G401.6 (cell line): ENCODE measurements at regions not wholly inside any gene's neighbourhood (a gene's known extent, or its start where the extent isn't known, plus 50 kb on each side); places are given as distances from the start of the nearest gene placed in this dataset.
"Not testable (repeated sequence)": the region's sequence is repeated elsewhere in the genome, so short reads cannot be mapped to it uniquely, and the experiment has no call there.

Source experiments
- FAIRE-seq: peaks from 2 replicates; lab custom pipeline; 2012; peaks lifted over from hg19 to GRCh38; lab: Jason Lieb, UNC

DNA sequence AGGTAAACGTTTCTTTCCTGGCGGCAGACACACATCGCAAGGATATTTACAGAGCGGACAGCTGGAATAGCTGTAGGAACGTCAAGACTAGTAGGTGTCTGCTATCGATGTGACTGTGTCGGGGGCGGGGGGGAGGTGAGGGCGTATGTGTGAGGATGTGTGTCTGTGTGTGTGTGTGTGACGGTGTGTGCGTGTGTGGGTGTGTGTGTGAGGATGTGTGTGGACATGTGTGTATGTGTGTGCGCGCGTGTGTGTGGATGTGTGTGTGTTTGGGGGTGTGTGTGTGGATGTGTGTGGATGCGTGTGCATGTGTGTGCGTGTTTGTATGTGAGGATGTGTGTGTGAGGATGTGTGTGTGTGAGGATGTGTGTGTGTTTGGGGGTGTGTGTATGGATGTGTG is 55.4 kb downstream of the PNMA6F start:
- FAIRE-seq = not testable (repeated sequence)

DNA sequence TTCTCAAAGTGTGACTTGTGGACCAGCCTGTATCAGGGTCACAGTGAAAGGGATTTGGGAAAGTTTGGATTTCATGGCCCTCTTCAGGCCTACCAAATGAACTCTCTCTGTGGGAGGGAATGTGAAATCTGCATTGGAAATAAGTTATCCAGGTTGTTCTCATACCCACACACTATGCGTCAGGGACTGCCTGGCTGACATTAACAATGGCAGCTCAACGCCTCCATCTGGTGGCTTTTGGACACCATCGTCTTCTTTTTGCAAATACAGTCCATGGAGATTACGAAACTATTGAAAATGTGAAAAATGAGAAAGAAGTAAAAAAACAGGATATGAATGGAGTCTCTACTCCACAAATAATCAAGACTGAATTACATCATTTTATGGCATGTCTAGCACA is 61.1 kb downstream of the PNMA6F start:
- FAIRE-seq = not testable (repeated sequence)

GRCh38 chrX:153253239-153253638 is 68.3 kb downstream of the PNMA6F start:
- not testable (repeated sequence) for FAIRE-seq

- not testable (repeated sequence) for FAIRE-seq
These were observed 69.0 kb downstream of the PNMA6F start for GRCh38 chrX:153252378-153253129.

DNA sequence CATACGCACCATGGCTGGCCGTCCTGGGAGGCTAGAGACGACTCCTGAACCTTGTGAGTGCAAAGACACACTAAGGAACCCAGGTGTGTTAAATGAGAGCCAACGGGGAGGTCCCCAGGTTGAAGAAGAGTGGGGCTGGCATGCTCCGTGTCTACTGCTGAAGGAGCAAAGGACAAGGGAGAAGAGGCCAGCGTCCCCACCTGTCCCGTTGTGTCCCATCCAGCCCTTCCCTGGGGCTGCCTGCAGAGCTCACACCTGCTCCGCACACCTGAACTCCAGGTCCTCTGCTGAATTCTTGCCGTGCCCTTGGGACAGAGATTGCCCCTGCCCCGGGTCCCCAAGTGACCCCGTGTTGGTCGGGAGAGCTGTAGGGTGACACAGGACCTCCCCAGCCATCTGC is 69.6 kb downstream of the PNMA6F start:
- FAIRE-seq = not testable (repeated sequence)

- peak; percentile 33 for FAIRE-seq
These were observed 70.8 kb downstream of the PNMA6F start for GRCh38 chrX:153250762-153251161.

DNA sequence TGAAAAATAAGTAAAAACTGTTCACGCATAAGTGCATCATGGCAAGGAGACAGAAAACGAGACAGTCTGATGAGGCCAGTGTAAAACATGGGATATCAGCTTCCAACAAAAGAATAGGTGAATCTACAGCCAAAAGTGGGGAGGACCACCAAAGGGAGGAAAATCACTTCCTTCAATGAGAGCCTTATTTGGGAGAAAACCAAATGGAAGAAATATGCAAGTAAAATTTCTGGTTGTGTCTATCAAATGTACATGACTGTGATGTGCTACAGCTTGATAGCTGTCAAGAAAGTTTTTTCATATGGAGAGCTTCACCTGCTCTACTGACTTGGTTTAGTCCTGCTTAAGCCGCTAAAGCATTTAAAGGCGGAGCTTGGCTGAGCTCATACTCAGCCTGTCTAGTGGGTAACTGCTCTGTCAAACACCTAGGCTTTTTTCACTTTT is 66.2 kb downstream of the MAGEA1 start:
- no peak for FAIRE-seq

DNA sequence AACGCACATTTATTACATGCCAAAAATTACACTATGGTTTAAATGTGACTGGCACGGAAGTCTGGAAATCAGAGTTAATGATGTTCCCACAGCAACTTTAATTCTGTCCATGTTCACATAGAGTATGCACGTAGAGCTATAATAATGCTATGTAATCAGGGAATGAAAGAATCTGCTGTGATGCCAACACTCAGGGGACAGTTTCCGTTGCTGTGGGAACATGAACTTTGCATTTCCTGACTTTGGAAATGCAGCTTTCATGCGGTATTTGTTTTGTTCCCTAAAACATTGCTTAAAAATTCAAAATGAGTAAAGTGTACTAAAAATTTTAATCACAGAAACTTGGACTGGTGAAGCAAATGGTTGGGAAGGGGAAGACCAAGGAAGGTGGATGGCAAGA is 65.7 kb downstream of the MAGEA1 start:
- FAIRE-seq = no peak

DNA sequence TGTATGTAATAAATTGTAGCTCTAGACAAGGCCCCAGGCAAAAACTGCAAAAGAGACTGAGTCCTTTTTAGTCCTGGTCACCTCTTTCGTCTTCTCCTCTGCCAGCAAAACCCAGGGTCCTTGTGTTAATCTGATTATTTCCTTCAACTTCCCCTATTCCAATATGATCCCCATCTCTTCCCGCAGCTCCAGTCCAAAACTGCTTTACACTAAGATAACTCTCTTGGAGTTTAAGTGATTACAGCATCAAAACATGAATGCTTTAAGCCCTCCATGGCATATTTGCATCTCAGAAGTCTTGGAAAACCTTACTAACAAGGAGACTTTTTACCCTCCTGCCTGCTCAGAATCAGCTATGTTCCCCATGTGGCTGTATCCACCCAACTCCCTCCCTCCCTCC is 59.3 kb downstream of the MAGEA1 start:
- no peak for FAIRE-seq
